ENCODE measurements at regions not wholly inside any gene's neighbourhood (a gene's known extent, or its start where the extent isn't known, plus 50 kb on each side); places are given as distances from the start of the nearest gene placed in this dataset.

GRCh38 chr5:116887104-116887503 lies 312.5 kb upstream of the SEMA6A start:
- Histone ChIP-seq H3K4me3 (no peak overlapping the region), H3K27ac (no peak overlapping the region), H3K36me3 (no peaks in the 10 kb centered on the region), H3K9me3 (no peaks in the 10 kb centered on the region), H3K27me3 (no peaks in the 10 kb centered on the region), H3K4me1 (no peaks in the 10 kb centered on the region)
- WGBS = 100% methylated on average over 1 of the region's 1 CpG
- TF ChIP-seq POLR2AphosphoS5 (IDR thresholded peaks at IDR 0.05) (no peak), EP300 (IDR thresholded peaks at IDR 0.05) (no peak), CTCF (IDR thresholded peaks at IDR 0.05) (no peak), POLR2A (IDR thresholded peaks at IDR 0.05) (no peak)
- DNase-seq (ENCODE audit: low spot score in 2 of 2) = no peak

- TF ChIP-seq EP300 (IDR thresholded peaks at IDR 0.05) (no peak), POLR2A (IDR thresholded peaks at IDR 0.05) (no peak), POLR2AphosphoS5 (IDR thresholded peaks at IDR 0.05) (no peak), CTCF (IDR thresholded peaks at IDR 0.05) (no peak)
- H3K9me3 ChIP-seq = no peaks in the 10 kb centered on the region
- H3K27me3 ChIP-seq = no peaks in the 10 kb centered on the region
- H3K4me1 ChIP-seq = no peaks in the 10 kb centered on the region
- H3K4me3 ChIP-seq = no peak overlapping the region
- H3K27ac ChIP-seq = no peak overlapping the region
- no peak for DNase-seq (ENCODE audit: low spot score in 2 of 2)
- H3K36me3 ChIP-seq = no peaks in the 10 kb centered on the region
Measured at GRCh38 chr5:116885825-116886224, 311.2 kb upstream of the SEMA6A start.

GRCh38 chr5:116883875-116884274 lies 309.3 kb upstream of the SEMA6A start:
- Histone ChIP-seq H3K27me3 (no peaks in the 10 kb centered on the region), H3K27ac (no peak overlapping the region), H3K36me3 (no peaks in the 10 kb centered on the region), H3K9me3 (no peaks in the 10 kb centered on the region), H3K4me1 (no peaks in the 10 kb centered on the region), H3K4me3 (no peak overlapping the region)
- TF ChIP-seq EP300 (IDR thresholded peaks at IDR 0.05) (no peak), POLR2AphosphoS5 (IDR thresholded peaks at IDR 0.05) (no peak), CTCF (IDR thresholded peaks at IDR 0.05) (no peak), POLR2A (IDR thresholded peaks at IDR 0.05) (no peak)
- WGBS = 92% methylated on average over 2 of the region's 2 CpGs
- DNase-seq (ENCODE audit: low spot score in 2 of 2) = no peak

- TF ChIP-seq POLR2AphosphoS5 (IDR thresholded peaks at IDR 0.05) (no peak), EP300 (IDR thresholded peaks at IDR 0.05) (no peak), POLR2A (IDR thresholded peaks at IDR 0.05) (no peak), CTCF (IDR thresholded peaks at IDR 0.05) (no peak)
- H3K4me3 ChIP-seq = no peak overlapping the region
- DNase-seq (ENCODE audit: low spot score in 2 of 2) = no peak
- no peak overlapping the region for H3K27ac ChIP-seq
- WGBS = 88% methylated on average over 3 of the region's 3 CpGs
- no peaks in the 10 kb centered on the region for H3K27me3 ChIP-seq
- H3K4me1 ChIP-seq = no peaks in the 10 kb centered on the region
- no peaks in the 10 kb centered on the region for H3K9me3 ChIP-seq
- no peaks in the 10 kb centered on the region for H3K36me3 ChIP-seq
Measured at GRCh38 chr5:116881921-116882531, 307.4 kb upstream of the SEMA6A start.

- no peak for TF ChIP-seq POLR2A (IDR thresholded peaks at IDR 0.05)
- no peak for TF ChIP-seq POLR2AphosphoS5 (IDR thresholded peaks at IDR 0.05)
- no peak for TF ChIP-seq CTCF (IDR thresholded peaks at IDR 0.05)
- TF ChIP-seq EP300 (IDR thresholded peaks at IDR 0.05) = no peak
- no peaks in the 10 kb centered on the region for H3K9me3 ChIP-seq
- H3K36me3 ChIP-seq = no peaks in the 10 kb centered on the region
- DNase-seq (ENCODE audit: low spot score in 2 of 2) = no peak
- no peaks in the 10 kb centered on the region for H3K27me3 ChIP-seq
- H3K27ac ChIP-seq = no peak overlapping the region
- no peaks in the 10 kb centered on the region for H3K4me1 ChIP-seq
- no peak overlapping the region for H3K4me3 ChIP-seq
- 80% methylated on average over 1 of the region's 1 CpG for WGBS
Measured at GRCh38 chr5:116880601-116881000, 306.0 kb upstream of the SEMA6A start.
